ENCODE measurements at regions not wholly inside any gene's neighbourhood (a gene's known extent, or its start where the extent isn't known, plus 50 kb on each side); places are given as distances from the start of the nearest gene placed in this dataset.

DNA sequence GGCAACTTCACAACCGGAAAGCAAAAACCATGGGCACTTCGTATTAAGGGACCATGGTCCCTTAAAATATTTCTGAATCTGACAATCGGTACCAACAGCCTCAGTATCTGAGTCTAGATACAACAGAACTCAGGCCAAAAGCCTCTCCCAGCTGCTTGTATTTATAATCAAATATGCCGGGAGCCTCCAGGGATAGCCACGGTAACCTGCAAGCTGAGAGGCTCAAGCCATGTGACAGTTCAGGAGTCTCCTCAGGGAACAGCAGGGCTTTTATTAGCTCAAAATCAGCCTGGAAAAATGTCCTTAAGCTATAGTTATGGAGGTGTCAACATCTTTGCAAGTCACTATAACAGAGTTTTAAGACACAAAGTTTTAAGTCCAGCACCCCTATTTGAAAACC is 352.8 kb upstream of the GYPC start:
- no peak overlapping the region for H3K4me3 ChIP-seq (ENCODE audit: low read depth, low read length)
- DNase-seq (ENCODE audit: low read depth): no peak
- TF ChIP-seq POLR2A (IDR thresholded peaks at IDR 0.05; ENCODE audit: extremely low read depth, insufficient read length): no peak
- TF ChIP-seq, protein P1, sequence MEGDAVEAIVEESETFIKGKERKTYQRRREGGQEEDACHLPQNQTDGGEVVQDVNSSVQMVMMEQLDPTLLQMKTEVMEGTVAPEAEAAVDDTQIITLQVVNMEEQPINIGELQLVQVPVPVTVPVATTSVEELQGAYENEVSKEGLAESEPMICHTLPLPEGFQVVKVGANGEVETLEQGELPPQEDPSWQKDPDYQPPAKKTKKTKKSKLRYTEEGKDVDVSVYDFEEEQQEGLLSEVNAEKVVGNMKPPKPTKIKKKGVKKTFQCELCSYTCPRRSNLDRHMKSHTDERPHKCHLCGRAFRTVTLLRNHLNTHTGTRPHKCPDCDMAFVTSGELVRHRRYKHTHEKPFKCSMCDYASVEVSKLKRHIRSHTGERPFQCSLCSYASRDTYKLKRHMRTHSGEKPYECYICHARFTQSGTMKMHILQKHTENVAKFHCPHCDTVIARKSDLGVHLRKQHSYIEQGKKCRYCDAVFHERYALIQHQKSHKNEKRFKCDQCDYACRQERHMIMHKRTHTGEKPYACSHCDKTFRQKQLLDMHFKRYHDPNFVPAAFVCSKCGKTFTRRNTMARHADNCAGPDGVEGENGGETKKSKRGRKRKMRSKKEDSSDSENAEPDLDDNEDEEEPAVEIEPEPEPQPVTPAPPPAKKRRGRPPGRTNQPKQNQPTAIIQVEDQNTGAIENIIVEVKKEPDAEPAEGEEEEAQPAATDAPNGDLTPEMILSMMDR (IDR thresholded peaks at IDR 0.05; ENCODE audit: low read depth, low read length): no peak
- no peak for TF ChIP-seq MYC (IDR thresholded peaks at IDR 0.05; ENCODE audit: low read depth, low read length)
- TF ChIP-seq, protein P2, sequence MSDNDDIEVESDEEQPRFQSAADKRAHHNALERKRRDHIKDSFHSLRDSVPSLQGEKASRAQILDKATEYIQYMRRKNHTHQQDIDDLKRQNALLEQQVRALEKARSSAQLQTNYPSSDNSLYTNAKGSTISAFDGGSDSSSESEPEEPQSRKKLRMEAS (IDR thresholded peaks at IDR 0.05; ENCODE audit: low read depth, low read length): no peak

DNA sequence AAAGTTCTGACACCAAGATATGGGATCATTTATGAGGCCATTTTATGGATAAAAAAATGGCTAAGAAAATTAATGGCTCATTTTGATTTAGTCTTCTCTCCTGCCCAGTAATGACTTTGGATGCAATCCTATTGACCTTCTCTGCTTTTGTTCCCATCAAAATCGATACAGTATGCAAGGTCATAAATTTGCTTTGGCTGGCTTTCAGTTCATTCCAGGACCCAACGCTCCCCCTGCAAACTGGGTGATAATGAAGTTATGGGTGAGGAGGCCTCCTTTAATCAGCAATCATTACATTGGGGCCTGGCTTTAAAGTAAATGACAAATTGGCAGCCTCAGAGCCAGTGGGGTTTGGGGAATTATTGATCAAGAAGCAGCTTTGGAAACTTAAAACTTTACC is 351.8 kb upstream of the GYPC start:
- TF ChIP-seq POLR2A (IDR thresholded peaks at IDR 0.05; ENCODE audit: extremely low read depth, insufficient read length): no peak
- TF ChIP-seq, protein P2 (IDR thresholded peaks at IDR 0.05; ENCODE audit: low read depth, low read length): no peak
- no peak for TF ChIP-seq MYC (IDR thresholded peaks at IDR 0.05; ENCODE audit: low read depth, low read length)
- TF ChIP-seq, protein P1 (IDR thresholded peaks at IDR 0.05; ENCODE audit: low read depth, low read length): no peak
- H3K4me3 ChIP-seq (ENCODE audit: low read depth, low read length): no peak overlapping the region
- no peak for DNase-seq (ENCODE audit: low read depth)

DNA sequence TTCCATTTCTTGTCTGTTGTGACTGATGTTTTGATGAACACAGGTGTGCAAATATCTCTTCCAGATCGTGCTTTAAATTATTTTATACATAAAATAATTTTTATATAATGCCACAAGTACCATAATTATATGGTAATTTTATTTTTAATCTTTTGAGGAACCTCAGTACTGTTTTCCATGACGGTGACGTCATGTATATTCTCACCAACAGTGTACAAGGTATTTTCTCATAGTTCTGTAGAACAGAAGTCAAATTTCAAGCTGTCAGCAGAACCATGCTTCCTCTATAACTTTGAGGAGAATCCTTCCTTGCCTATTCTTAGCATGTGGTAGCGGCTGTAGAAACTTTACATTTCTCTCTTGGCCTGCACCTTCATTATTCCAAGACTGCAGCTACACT is 349.4 kb upstream of the GYPC start:
- no peak for TF ChIP-seq POLR2A (IDR thresholded peaks at IDR 0.05; ENCODE audit: extremely low read depth, insufficient read length)
- TF ChIP-seq, protein P2 (IDR thresholded peaks at IDR 0.05; ENCODE audit: low read depth, low read length): no peak
- no peak for TF ChIP-seq MYC (IDR thresholded peaks at IDR 0.05; ENCODE audit: low read depth, low read length)
- TF ChIP-seq, protein P1 (IDR thresholded peaks at IDR 0.05; ENCODE audit: low read depth, low read length): no peak
- no peak overlapping the region for H3K4me3 ChIP-seq (ENCODE audit: low read depth, low read length)
- no peak for DNase-seq (ENCODE audit: low read depth)

- DNase-seq (ENCODE audit: low read depth): no peak
- no peak overlapping the region for H3K4me3 ChIP-seq (ENCODE audit: low read depth, low read length)
- TF ChIP-seq, protein P2 (IDR thresholded peaks at IDR 0.05; ENCODE audit: low read depth, low read length): no peak
- TF ChIP-seq, protein P1 (IDR thresholded peaks at IDR 0.05; ENCODE audit: low read depth, low read length): no peak
- no peak for TF ChIP-seq POLR2A (IDR thresholded peaks at IDR 0.05; ENCODE audit: extremely low read depth, insufficient read length)
- TF ChIP-seq MYC (IDR thresholded peaks at IDR 0.05; ENCODE audit: low read depth, low read length): no peak
These were observed 348.2 kb upstream of the GYPC start for GRCh38 chr2:126307740-126308139.

- no peak overlapping the region for H3K4me3 ChIP-seq (ENCODE audit: low read depth, low read length)
- TF ChIP-seq, protein P2 (IDR thresholded peaks at IDR 0.05; ENCODE audit: low read depth, low read length): no peak
- TF ChIP-seq, protein P1 (IDR thresholded peaks at IDR 0.05; ENCODE audit: low read depth, low read length): no peak
- TF ChIP-seq MYC (IDR thresholded peaks at IDR 0.05; ENCODE audit: low read depth, low read length) (no peak), POLR2A (IDR thresholded peaks at IDR 0.05; ENCODE audit: extremely low read depth, insufficient read length) (no peak)
- no peak for DNase-seq (ENCODE audit: low read depth)
These were observed 346.8 kb upstream of the GYPC start for GRCh38 chr2:126309185-126309584.

- H3K4me3 ChIP-seq (ENCODE audit: low read depth, low read length): no peak overlapping the region
- no peak for DNase-seq (ENCODE audit: low read depth)
- TF ChIP-seq POLR2A (IDR thresholded peaks at IDR 0.05; ENCODE audit: extremely low read depth, insufficient read length) (no peak), MYC (IDR thresholded peaks at IDR 0.05; ENCODE audit: low read depth, low read length) (no peak)
- TF ChIP-seq, protein P2 (IDR thresholded peaks at IDR 0.05; ENCODE audit: low read depth, low read length): no peak
- TF ChIP-seq, protein P1 (IDR thresholded peaks at IDR 0.05; ENCODE audit: low read depth, low read length): no peak
These were observed 343.4 kb upstream of the GYPC start for GRCh38 chr2:126312579-126312978.

Measured in NB4 (cell line).